ENCODE measurements at regions not wholly inside any gene's neighbourhood (a gene's known extent, or its start where the extent isn't known, plus 50 kb on each side); places are given as distances from the start of the nearest gene placed in this dataset.
"Not testable (repeated sequence)": the region's sequence is repeated elsewhere in the genome, so short reads cannot be mapped to it uniquely, and the experiment has no call there.

GRCh38 chr2:234373481-234374149 lies 123.3 kb downstream of the ARL4C start:
- DNase-seq, result no peak

GRCh38 chr2:234373060-234373459 lies 123.8 kb downstream of the ARL4C start:
- DNase-seq, result no peak

DNA sequence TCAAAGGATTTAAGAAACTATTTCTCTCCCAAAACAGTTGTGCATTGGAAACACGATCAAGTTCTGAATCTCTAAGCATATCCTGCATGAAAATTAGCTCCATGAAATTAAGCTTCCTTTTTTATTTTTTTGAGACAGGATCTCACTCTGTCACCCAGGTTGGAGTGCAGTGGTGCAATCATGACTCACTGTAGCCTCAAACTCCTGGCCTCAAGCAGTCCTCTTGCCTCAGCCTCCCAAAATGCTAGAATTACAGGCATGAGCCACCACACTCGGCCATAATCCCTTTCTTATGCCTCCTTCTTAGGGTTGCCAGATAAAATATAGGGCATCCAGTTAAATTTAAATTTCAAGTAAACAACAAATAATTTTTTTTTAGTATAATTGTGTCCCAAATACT lies 124.4 kb downstream of the ARL4C start:
- DNase-seq, result no peak

GRCh38 chr2:234368861-234369261 lies 128.0 kb downstream of the ARL4C start:
- DNase-seq, result no peak

DNA sequence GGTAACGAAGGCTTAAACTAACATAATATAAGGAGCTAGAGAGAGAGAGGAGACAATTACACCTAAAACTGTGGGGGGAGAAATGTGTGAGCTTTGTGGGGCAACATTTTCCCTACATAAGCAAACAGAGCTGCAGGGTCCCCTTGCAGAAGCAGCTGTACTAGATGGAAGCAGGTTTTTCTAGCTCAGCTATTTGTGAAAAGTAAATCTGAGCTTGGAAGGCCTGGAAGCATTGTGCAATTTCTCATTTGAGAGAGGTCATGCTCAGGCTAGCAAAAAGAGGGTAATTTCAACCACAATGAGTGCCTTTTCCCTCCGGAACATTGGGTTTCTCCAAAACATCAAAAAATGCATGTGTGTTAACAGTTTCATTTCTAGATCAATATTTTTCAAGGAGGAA lies 130.0 kb downstream of the ARL4C start:
- DNase-seq, result no peak

- no peak for DNase-seq
These were observed 132.2 kb downstream of the ARL4C start for GRCh38 chr2:234364661-234365060.

- no peak for DNase-seq
These were observed 133.1 kb downstream of the ARL4C start for GRCh38 chr2:234363647-234364294.

DNA sequence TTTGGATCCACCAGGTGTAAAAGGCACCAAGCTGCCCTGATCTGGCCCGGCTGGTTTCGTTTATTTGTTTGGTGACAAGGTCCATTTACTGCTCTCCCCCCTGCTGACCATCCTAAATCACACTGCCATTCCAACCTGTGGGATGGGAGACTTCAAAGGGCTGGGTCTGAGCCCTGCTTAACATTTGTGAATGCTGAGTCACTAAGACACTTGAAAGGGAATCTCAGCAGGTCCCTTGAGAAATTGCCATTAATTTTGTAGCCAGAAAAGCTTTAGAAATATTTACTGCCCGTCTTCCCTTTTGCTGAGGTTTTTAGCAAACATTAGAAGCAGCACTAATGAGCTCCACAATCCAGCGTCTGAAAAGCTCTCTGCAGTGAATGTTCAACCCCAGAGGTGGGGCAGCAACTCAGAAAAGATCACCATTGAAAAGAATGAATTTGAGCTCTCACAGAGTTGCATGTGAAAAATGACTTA lies 133.8 kb downstream of the ARL4C start:
- DNase-seq, result peak; percentile 27 to 61

DNA sequence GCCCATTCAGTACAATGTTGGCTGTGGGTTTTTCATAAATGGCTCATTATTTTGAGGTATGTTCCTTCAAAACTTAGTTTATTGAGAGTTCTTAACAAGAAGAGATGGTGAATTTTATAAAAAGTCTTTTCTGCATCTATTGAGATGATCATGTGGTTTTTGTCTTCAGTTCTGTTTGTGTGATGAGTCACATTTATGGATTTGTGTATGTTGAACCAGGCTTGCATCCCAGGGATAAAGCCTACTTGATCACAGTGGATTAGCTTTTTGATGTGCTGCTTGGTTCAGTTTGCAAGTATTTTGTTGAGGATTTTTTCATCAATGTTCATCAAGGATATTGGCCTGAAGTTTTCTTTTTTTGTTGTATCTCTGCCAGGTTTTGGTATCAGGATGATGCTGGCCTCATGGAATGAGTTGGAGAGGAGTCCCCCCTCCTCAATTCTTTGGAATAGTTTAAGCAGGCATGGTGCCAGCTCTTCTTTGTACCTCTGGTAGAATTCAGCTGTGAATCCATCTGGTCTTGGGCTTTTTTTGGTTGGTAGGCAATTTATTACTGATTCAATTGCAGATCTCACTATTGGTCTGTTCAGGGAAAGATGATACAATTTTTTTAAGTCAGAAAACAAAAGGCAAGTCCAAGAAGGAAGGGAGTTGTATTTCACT lies 136.4 kb downstream of the ARL4C start:
- not testable (repeated sequence) for DNase-seq

- DNase-seq, result no peak
These were observed 139.2 kb downstream of the ARL4C start for GRCh38 chr2:234357666-234358065.

- DNase-seq, result no peak
These were observed 141.0 kb downstream of the ARL4C start for GRCh38 chr2:234355808-234356365.

GRCh38 chr2:234355021-234355720 lies 141.7 kb downstream of the ARL4C start:
- DNase-seq, result no peak

GRCh38 chr2:234352270-234352669 lies 144.6 kb downstream of the ARL4C start:
- DNase-seq, result no peak

GRCh38 chr2:234351866-234352265 lies 145.0 kb downstream of the ARL4C start:
- not testable (repeated sequence) for DNase-seq

GRCh38 chr2:234348081-234348480 lies 148.8 kb downstream of the ARL4C start:
- no peak for DNase-seq

- DNase-seq, result no peak
These were observed 151.0 kb downstream of the ARL4C start for GRCh38 chr2:234345921-234346320.

GRCh38 chr2:234344012-234344411 lies 152.9 kb downstream of the ARL4C start:
- DNase-seq, result no peak

DNA sequence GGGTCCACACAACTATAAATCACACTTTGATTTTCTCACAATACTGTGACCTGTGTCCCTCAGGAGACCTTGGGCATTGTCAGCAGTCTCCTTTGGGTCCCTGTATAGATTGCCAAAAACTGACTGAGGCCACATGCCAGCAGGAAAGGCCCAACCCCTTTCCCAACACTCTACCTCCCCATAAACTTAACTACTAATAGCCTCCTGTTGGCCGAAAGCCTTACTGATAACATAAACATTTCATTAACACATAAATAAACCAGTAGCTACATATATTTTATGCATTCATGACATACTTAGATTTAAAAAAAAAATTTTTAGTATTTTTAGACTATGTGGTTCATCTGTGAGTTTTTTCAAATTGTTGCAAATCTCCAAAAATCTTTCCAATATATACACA lies 153.5 kb downstream of the ARL4C start:
- no peak for DNase-seq

- DNase-seq, result no peak
These were observed 155.4 kb downstream of the ARL4C start for GRCh38 chr2:234341306-234341985.

GRCh38 chr2:234339501-234339900 lies 157.4 kb downstream of the ARL4C start:
- DNase-seq, result no peak

GRCh38 chr2:234339011-234339410 lies 157.9 kb downstream of the ARL4C start:
- DNase-seq, result no peak

- DNase-seq, result no peak
These were observed 161.1 kb downstream of the ARL4C start for GRCh38 chr2:234335661-234336228.

All from NCI-H1930 (cell line).